ENCODE measurements at regions not wholly inside any gene's neighbourhood (a gene's known extent, or its start where the extent isn't known, plus 50 kb on each side); places are given as distances from the start of the nearest gene placed in this dataset.

DNA sequence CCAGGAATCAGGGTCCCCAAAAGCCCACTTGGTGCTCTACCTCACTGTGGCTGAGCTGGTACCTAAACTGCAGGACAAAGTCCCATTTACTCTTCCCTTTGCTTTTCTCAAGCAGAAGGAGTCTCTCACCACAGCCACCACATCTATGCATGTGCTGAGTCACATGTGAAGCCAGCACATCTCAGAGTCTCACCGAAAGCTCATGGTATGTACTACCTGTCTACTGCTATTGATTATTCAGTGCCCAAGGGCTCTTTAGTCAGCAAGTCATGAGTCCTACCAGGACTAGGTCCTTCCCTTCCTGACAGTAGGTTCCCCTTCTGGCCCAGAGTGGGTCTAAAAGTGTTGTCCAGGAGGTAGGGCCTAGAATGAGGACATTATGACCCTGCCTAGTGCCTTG lies 130.7 kb upstream of the NTRK2 start:
- Histone ChIP-seq H3K4me3 (ENCODE audit: severe bottlenecking) (no peak overlapping the region), H3K27ac (ENCODE audit: poor library complexity, severe bottlenecking) (no peak overlapping the region), H3K9me3 (ENCODE audit: severe bottlenecking) (no peaks in the 10 kb centered on the region), H3K36me3 (ENCODE audit: low read depth) (no peaks in the 10 kb centered on the region), H3K27me3 (ENCODE audit: insufficient read depth, poor library complexity, severe bottlenecking) (no peaks in the 10 kb centered on the region), H3K4me1 (ENCODE audit: insufficient read depth, poor library complexity, severe bottlenecking) (no peaks in the 10 kb centered on the region)
- DNase-seq (ENCODE audit: low spot score) (no peak), ATAC-seq (ENCODE audit: low read depth) (no peak)
- TF ChIP-seq CTCF (IDR thresholded peaks at IDR 0.05; ENCODE audit: poor library complexity, severe bottlenecking), result no peak

DNA sequence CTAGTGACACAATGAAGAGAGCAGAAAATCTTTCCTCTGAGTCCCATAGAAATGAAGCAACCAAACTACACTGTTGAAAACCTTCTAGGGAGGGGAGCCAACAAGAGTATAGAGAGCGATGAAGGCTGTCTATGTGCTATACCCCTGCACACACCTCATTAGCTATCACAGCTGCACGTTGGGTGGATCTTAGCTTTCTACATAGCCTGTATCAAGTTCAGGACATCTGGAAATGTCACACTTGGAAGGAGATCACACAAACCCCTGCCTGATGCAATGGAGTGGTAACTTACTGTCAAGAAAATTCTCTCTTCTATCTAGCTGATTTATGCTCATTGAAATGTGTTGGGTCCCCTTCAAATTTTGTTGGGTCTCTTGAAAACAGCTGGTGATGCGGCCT lies 127.0 kb upstream of the NTRK2 start:
- Histone ChIP-seq H3K9me3 (ENCODE audit: severe bottlenecking) (no peaks in the 10 kb centered on the region), H3K27ac (ENCODE audit: poor library complexity, severe bottlenecking) (no peak overlapping the region), H3K36me3 (ENCODE audit: low read depth) (no peaks in the 10 kb centered on the region), H3K27me3 (ENCODE audit: insufficient read depth, poor library complexity, severe bottlenecking) (no peaks in the 10 kb centered on the region), H3K4me3 (ENCODE audit: severe bottlenecking) (no peak overlapping the region), H3K4me1 (ENCODE audit: insufficient read depth, poor library complexity, severe bottlenecking) (no peaks in the 10 kb centered on the region)
- TF ChIP-seq CTCF (IDR thresholded peaks at IDR 0.05; ENCODE audit: poor library complexity, severe bottlenecking), result no peak
- DNase-seq (ENCODE audit: low spot score), result no peak
- no peak for ATAC-seq (ENCODE audit: low read depth)

GRCh38 chr9:84554069-84554664 lies 115.4 kb upstream of the NTRK2 start:
- ATAC-seq (ENCODE audit: low read depth), result no peak
- no peaks in the 10 kb centered on the region for H3K36me3 ChIP-seq (ENCODE audit: low read depth)
- no peak for DNase-seq (ENCODE audit: low spot score)
- peaks cover 3% of the 10 kb centered on the region for H3K4me1 ChIP-seq (ENCODE audit: insufficient read depth, poor library complexity, severe bottlenecking)
- TF ChIP-seq CTCF (IDR thresholded peaks at IDR 0.05; ENCODE audit: poor library complexity, severe bottlenecking), result no peak
- H3K27ac ChIP-seq (ENCODE audit: poor library complexity, severe bottlenecking), result no peak overlapping the region
- no peak overlapping the region for H3K4me3 ChIP-seq (ENCODE audit: severe bottlenecking)
- peaks cover 6% of the 10 kb centered on the region for H3K27me3 ChIP-seq (ENCODE audit: insufficient read depth, poor library complexity, severe bottlenecking)
- H3K9me3 ChIP-seq (ENCODE audit: severe bottlenecking), result no peaks in the 10 kb centered on the region

GRCh38 chr9:84556556-84556955 lies 113.0 kb upstream of the NTRK2 start:
- Histone ChIP-seq H3K27me3 (ENCODE audit: insufficient read depth, poor library complexity, severe bottlenecking) (peaks cover 3% of the 10 kb centered on the region), H3K36me3 (ENCODE audit: low read depth) (no peaks in the 10 kb centered on the region), H3K4me1 (ENCODE audit: insufficient read depth, poor library complexity, severe bottlenecking) (peaks cover 3% of the 10 kb centered on the region), H3K4me3 (ENCODE audit: severe bottlenecking) (no peak overlapping the region), H3K27ac (ENCODE audit: poor library complexity, severe bottlenecking) (no peak overlapping the region), H3K9me3 (ENCODE audit: severe bottlenecking) (no peaks in the 10 kb centered on the region)
- ATAC-seq (ENCODE audit: low read depth) (0 out of 3 replicates have a peak, but pooled peaks have one; percentile 29), DNase-seq (ENCODE audit: low spot score) (no peak)
- no peak for TF ChIP-seq CTCF (IDR thresholded peaks at IDR 0.05; ENCODE audit: poor library complexity, severe bottlenecking)

GRCh38 chr9:84557751-84558150 lies 111.8 kb upstream of the NTRK2 start:
- Histone ChIP-seq H3K4me1 (ENCODE audit: insufficient read depth, poor library complexity, severe bottlenecking) (peaks cover 3% of the 10 kb centered on the region), H3K27me3 (ENCODE audit: insufficient read depth, poor library complexity, severe bottlenecking) (peaks cover 3% of the 10 kb centered on the region), H3K36me3 (ENCODE audit: low read depth) (no peaks in the 10 kb centered on the region), H3K4me3 (ENCODE audit: severe bottlenecking) (no peak overlapping the region), H3K9me3 (ENCODE audit: severe bottlenecking) (no peaks in the 10 kb centered on the region), H3K27ac (ENCODE audit: poor library complexity, severe bottlenecking) (no peak overlapping the region)
- ATAC-seq (ENCODE audit: low read depth) (no peak), DNase-seq (ENCODE audit: low spot score) (no peak)
- TF ChIP-seq CTCF (IDR thresholded peaks at IDR 0.05; ENCODE audit: poor library complexity, severe bottlenecking), result no peak
